Fibroblast of lung (primary cell): ENCODE measurements at regions not wholly inside any gene's neighbourhood (a gene's known extent, or its start where the extent isn't known, plus 50 kb on each side); places are given as distances from the start of the nearest gene placed in this dataset.

ENCODE experiments used
- DNase-seq, 2 donors: peaks; one replicate each; pipeline versions ENCODE4 v3.0.0 to v3.0.0-alpha.2; 2010; ENCODE audit warnings: low read depth in 2 of 2
- H2AFZ ChIP-seq: 2 replicates; pipeline ENCODE4 v1.5.1; 2012; ENCODE audit warnings: low read length, control low read depth, inconsistent platforms
- H3K27ac ChIP-seq: 2 replicates; pipeline ENCODE4 v1.5.1; 2011; ENCODE audit warnings: low read length, control low read depth; ENCODE audit not compliant: insufficient read depth
- H3K27me3 ChIP-seq: 2 replicates; pipeline ENCODE4 v1.5.1; 2011; ENCODE audit warnings: mild to moderate bottlenecking, low read length; ENCODE audit not compliant: control insufficient read depth, insufficient read depth
- H3K36me3 ChIP-seq: 2 replicates; pipeline ENCODE4 v1.5.1; 2011; ENCODE audit warnings: low read length; ENCODE audit not compliant: control insufficient read depth, insufficient read depth
- H3K4me1 ChIP-seq: 2 replicates; pipeline ENCODE4 v1.5.1; 2011; ENCODE audit warnings: low read length; ENCODE audit not compliant: control insufficient read depth, insufficient read depth; ENCODE audit errors: extremely low read depth
- H3K4me2 ChIP-seq: 2 replicates; pipeline ENCODE4 v1.5.1; 2011; ENCODE audit warnings: low read length, control low read depth; ENCODE audit not compliant: insufficient read depth; ENCODE audit errors: extremely low read depth
- H3K4me3 ChIP-seq, 4 experiments: fragments of 200-600 bp in 1 of 4; sonication (generic) in 1 of 4; replicated peaks in 1 of 4; 2 replicates each; pipeline ENCODE4 v1.5.1; 2011 to 2016; ENCODE audit warnings: low read length in 4 of 4, low read depth in 3 of 4, mild to moderate bottlenecking in 3 of 4, control low read depth in 2 of 4, inconsistent platforms in 1 of 4, mixed read lengths in 1 of 4; ENCODE audit not compliant: insufficient read depth in 1 of 4; ENCODE audit errors: control extremely low read depth in 1 of 4
- H3K79me2 ChIP-seq: 2 replicates; pipeline ENCODE4 v1.5.1; 2012; ENCODE audit warnings: mild to moderate bottlenecking, low read length, inconsistent platforms; ENCODE audit not compliant: control insufficient read depth, insufficient read depth
- H3K9ac ChIP-seq: 2 replicates; pipeline ENCODE4 v1.5.1; 2011; ENCODE audit warnings: mild to moderate bottlenecking, low read length, control low read depth; ENCODE audit not compliant: insufficient read depth
- H3K9me3 ChIP-seq: 2 replicates; pipeline ENCODE4 v1.5.1; 2012; ENCODE audit warnings: low read depth, low read length; ENCODE audit not compliant: control insufficient read depth, insufficient read depth
- H4K20me1 ChIP-seq: 2 replicates; pipeline ENCODE4 v1.5.1; 2011; ENCODE audit warnings: low read length; ENCODE audit not compliant: control insufficient read depth, insufficient read depth; ENCODE audit errors: extremely low read depth
- CTCF ChIP-seq, 2 donors: IDR thresholded peaks in 1 of 2; conservative IDR thresholded peaks in 1 of 2; 1 replicate in 1 of 2; 2 replicates in 1 of 2; pipeline ENCODE4 v1.5.1; 2011 to 2012; ENCODE audit warnings: low read length in 2 of 2, control low read depth in 1 of 2, inconsistent platforms in 1 of 2, low read depth in 1 of 2, mild to moderate bottlenecking in 1 of 2
- EZH2 ChIP-seq: IDR thresholded peaks from 2 replicates; pipeline ENCODE4 v1.5.1; 2012; ENCODE audit warnings: low read length, control low read depth, mild to moderate bottlenecking; ENCODE audit errors: missing control alignments

GRCh38 chr1:238546118-238546517 is 655.4 kb upstream of the ZP4 start:
- Histone ChIP-seq H3K36me3 (no peaks in the 10 kb centered on the region), H3K4me3 (no peak overlapping the region), H3K79me2 (no peaks in the 10 kb centered on the region), H2AFZ (no peak overlapping the region), H3K4me2 (no peak overlapping the region), H3K27me3 (no peaks in the 10 kb centered on the region), H3K27ac (no peak overlapping the region), H3K9ac (no peak overlapping the region), H3K4me1 (no peaks in the 10 kb centered on the region), H4K20me1 (no peaks in the 10 kb centered on the region), H3K9me3 (no peaks in the 10 kb centered on the region)
- no peak for DNase-seq
- TF ChIP-seq EZH2 (no peak), CTCF (conservative IDR thresholded peaks at IDR 0.05 in 1 of 2, IDR thresholded peaks at IDR 0.05 in 1 of 2; ENCODE audit: low read depth in 1 of 2, low read length in 2 of 2) (no peak)

GRCh38 chr1:238537641-238538040 is 646.9 kb upstream of the ZP4 start:
- no peak overlapping the region for H2AFZ ChIP-seq
- no peak overlapping the region for H3K4me3 ChIP-seq
- TF ChIP-seq EZH2, result no peak
- TF ChIP-seq CTCF (conservative IDR thresholded peaks at IDR 0.05 in 1 of 2, IDR thresholded peaks at IDR 0.05 in 1 of 2; ENCODE audit: low read depth in 1 of 2, low read length in 2 of 2), result no peak
- H4K20me1 ChIP-seq, result no peaks in the 10 kb centered on the region
- no peaks in the 10 kb centered on the region for H3K36me3 ChIP-seq
- H3K27me3 ChIP-seq, result no peaks in the 10 kb centered on the region
- H3K4me2 ChIP-seq, result no peak overlapping the region
- H3K4me1 ChIP-seq, result no peaks in the 10 kb centered on the region
- H3K9ac ChIP-seq, result no peak overlapping the region
- DNase-seq, result no peak
- H3K27ac ChIP-seq, result no peak overlapping the region
- H3K9me3 ChIP-seq, result no peaks in the 10 kb centered on the region
- H3K79me2 ChIP-seq, result no peaks in the 10 kb centered on the region

DNA sequence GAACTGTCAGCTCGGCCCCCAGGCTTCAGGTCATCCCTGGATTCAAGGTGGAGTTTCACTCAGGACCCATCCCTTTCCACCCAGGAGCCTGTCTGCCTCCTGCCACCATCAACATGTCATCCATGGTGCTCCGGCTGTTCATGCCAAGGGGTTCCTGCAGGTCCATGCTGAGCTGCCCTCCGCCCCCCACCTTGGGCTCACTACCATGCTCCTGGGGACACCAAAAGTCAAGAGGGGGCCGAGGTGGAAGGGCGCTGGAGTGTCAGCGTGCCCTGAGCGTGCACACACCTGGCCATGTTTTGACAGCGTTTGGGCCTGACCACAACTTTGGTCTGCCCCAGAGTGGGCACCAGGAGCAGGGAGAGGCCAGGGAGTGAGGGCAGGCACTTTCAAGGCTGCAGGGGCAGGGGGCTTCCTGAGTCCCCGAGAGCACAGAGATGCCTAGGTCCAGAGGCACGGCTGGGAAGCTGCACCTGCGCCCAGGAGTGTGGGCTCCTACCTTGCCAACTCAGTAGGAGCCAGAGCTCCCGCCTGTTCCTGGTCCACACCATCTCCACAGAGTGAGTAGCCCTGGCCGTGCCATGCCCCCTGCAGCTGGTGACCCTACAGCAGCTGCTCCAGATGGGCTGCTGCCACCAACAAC is 639.6 kb upstream of the ZP4 start:
- TF ChIP-seq CTCF (conservative IDR thresholded peaks at IDR 0.05 in 1 of 2, IDR thresholded peaks at IDR 0.05 in 1 of 2; ENCODE audit: low read depth in 1 of 2, low read length in 2 of 2) (no peak), EZH2 (no peak)
- Histone ChIP-seq H3K4me3 (no peak overlapping the region), H3K27me3 (no peaks in the 10 kb centered on the region), H3K79me2 (no peaks in the 10 kb centered on the region), H3K27ac (no peak overlapping the region), H2AFZ (no peak overlapping the region), H3K36me3 (no peaks in the 10 kb centered on the region), H3K4me2 (no peak overlapping the region), H3K9ac (no peak overlapping the region), H3K9me3 (no peaks in the 10 kb centered on the region), H4K20me1 (no peaks in the 10 kb centered on the region), H3K4me1 (no peaks in the 10 kb centered on the region)
- no peak for DNase-seq
